Activated naive CD8-positive, alpha-beta T cell treated with anti-CD3 and anti-CD28 coated beads, Interleukin-2, amount 10 ng/mL, durations not matched to agents 7 days and 5 days (primary cell): ENCODE measurements at regions not wholly inside any gene's neighbourhood (a gene's known extent, or its start where the extent isn't known, plus 50 kb on each side); places are given as distances from the start of the nearest gene placed in this dataset.
"Not testable (repeated sequence)": the region's sequence is repeated elsewhere in the genome, so short reads cannot be mapped to it uniquely, and the experiment has no call there.

ENCODE experiments used
- ATAC-seq: fragments of 150-1000 bp; cut with Tn5 transposase; one replicate; pipeline ENCODE4 v1.10.0; 2021; ENCODE audit warnings: low read depth, moderate library complexity
- POLR2A ChIA-PET: fragments of 350-600 bp; sonication (Branson Sonifier 250); formaldehyde crosslinking; loops from one replicate; lab custom pipeline; 2021; ENCODE audit warnings: antibody characterized with exemption; lab: Charles Lee
- DNase-seq: peaks from one replicate; pipeline ENCODE4 v3.0.0; 2021
- H3K27ac Mint-ChIP-seq: one replicate; pipeline ENCODE4 v1.8.0; 2022; ENCODE audit warnings: mild to moderate bottlenecking, mixed read lengths
- H3K27me3 Mint-ChIP-seq: one replicate; pipeline ENCODE4 v1.8.0; 2022; ENCODE audit warnings: mild to moderate bottlenecking, moderate library complexity, mixed read lengths
- H3K36me3 Mint-ChIP-seq: one replicate; pipeline ENCODE4 v1.8.0; 2021; ENCODE audit warnings: mild to moderate bottlenecking, mixed read lengths
- H3K4me1 Mint-ChIP-seq: one replicate; pipeline ENCODE4 v1.8.0; 2021; ENCODE audit warnings: mixed read lengths
- H3K4me3 Mint-ChIP-seq: one replicate; pipeline ENCODE4 v1.8.0; 2022; ENCODE audit warnings: mild to moderate bottlenecking, moderate library complexity, mixed read lengths
- H3K9me3 Mint-ChIP-seq: one replicate; pipeline ENCODE4 v1.8.0; 2021; ENCODE audit warnings: mixed read lengths

DNA sequence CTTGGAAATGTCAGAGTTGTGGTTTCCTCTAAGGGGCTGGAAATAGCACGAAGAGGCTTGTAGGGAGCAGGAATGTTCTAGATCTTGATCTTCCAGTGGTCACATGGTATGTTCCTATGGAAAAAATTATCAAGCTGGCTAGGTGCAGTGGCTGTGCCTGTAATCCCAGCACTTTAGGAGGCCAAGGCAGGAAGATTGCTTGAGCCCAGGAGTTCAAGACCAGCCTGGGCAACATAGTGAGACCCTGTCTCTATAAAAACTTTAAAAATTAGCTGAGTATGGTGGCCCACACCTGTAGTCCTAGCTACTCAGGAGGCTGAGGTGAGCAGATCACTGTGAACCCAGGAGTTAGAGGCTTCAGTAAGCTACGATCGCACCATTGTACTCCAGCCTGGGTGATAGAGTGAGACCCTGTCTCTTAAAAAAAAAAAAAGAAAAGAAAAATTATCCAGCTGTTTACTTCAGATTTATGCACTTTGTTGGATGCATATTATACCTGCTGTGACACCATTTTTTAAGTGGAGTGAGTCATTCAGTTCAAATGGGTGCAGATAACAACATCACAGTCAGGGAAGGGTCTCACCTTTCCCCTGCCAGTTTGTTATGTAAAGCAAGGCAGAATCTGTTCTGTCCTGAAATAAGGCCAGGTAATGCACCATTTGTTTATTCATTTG lies 65.7 kb upstream of the LYRM9 start:
- Mint-ChIP-seq H3K27me3 (peaks cover 9% of the 10 kb centered on the region), H3K4me1 (peaks cover 4% of the 10 kb centered on the region), H3K4me3 (no peak overlapping the region), H3K27ac (no peak overlapping the region), H3K36me3 (no peaks in the 10 kb centered on the region), H3K9me3 (no peaks in the 10 kb centered on the region)
- no peak for ATAC-seq
- DNase-seq = no peak
- POLR2A ChIA-PET = no interaction called here

GRCh38 chr17:27959382-27959709 lies 66.2 kb upstream of the LYRM9 start:
- POLR2A ChIA-PET = no interaction called here
- Mint-ChIP-seq H3K4me1 (peaks cover 4% of the 10 kb centered on the region), H3K4me3 (no peak overlapping the region), H3K27me3 (peaks cover 11% of the 10 kb centered on the region), H3K36me3 (no peaks in the 10 kb centered on the region), H3K9me3 (no peaks in the 10 kb centered on the region), H3K27ac (no peak overlapping the region)
- no peak for DNase-seq
- no peak for ATAC-seq

- Mint-ChIP-seq H3K4me3 (no peak overlapping the region), H3K27ac (no peak overlapping the region), H3K27me3 (peaks cover 11% of the 10 kb centered on the region), H3K36me3 (no peaks in the 10 kb centered on the region), H3K9me3 (no peaks in the 10 kb centered on the region), H3K4me1 (no peaks in the 10 kb centered on the region)
- ATAC-seq (no peak), DNase-seq (no peak)
- POLR2A ChIA-PET = no interaction called here
Observed at GRCh38 chr17:27960183-27960849, 67.2 kb upstream of the LYRM9 start.

DNA sequence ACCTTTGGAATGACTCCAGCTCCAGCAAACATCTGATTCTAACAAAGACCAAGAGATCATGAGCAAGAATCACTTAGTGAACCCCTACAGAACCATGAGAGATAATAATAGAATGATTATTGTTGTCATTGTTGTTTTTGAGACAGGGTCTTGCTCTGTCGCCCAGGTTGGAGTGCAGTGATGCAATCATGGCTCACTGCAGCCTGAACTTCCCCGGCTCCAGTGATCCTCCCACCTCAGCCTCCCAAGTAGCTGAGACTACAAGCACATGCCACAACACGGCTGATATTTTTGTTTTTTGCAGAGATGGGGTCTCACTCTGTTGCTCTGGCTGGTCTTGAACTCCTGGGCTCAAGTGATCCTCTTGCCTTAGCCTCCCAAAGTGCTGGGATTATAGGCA lies 69.4 kb upstream of the LYRM9 start:
- H3K4me1 Mint-ChIP-seq, DNase-seq, POLR2A ChIA-PET, H3K9me3 Mint-ChIP-seq, H3K27ac Mint-ChIP-seq, H3K36me3 Mint-ChIP-seq, H3K27me3 Mint-ChIP-seq, ATAC-seq, H3K4me3 Mint-ChIP-seq: not testable (repeated sequence)

- no peak overlapping the region for H3K4me3 Mint-ChIP-seq
- no peaks in the 10 kb centered on the region for H3K9me3 Mint-ChIP-seq
- H3K27me3 Mint-ChIP-seq = peaks cover 13% of the 10 kb centered on the region
- POLR2A ChIA-PET = no interaction called here
- H3K4me1 Mint-ChIP-seq = no peaks in the 10 kb centered on the region
- ATAC-seq (no peak), DNase-seq (no peak)
- H3K27ac Mint-ChIP-seq = no peak overlapping the region
- no peaks in the 10 kb centered on the region for H3K36me3 Mint-ChIP-seq
Observed at GRCh38 chr17:27965224-27965623, 72.1 kb upstream of the LYRM9 start.

- H3K9me3 Mint-ChIP-seq = no peaks in the 10 kb centered on the region
- no peak overlapping the region for H3K4me3 Mint-ChIP-seq
- no peaks in the 10 kb centered on the region for H3K36me3 Mint-ChIP-seq
- peaks cover 13% of the 10 kb centered on the region for H3K27me3 Mint-ChIP-seq
- DNase-seq (no peak), ATAC-seq (no peak)
- POLR2A ChIA-PET = no interaction called here
- no peak overlapping the region for H3K27ac Mint-ChIP-seq
- no peaks in the 10 kb centered on the region for H3K4me1 Mint-ChIP-seq
Observed at GRCh38 chr17:27968206-27968732, 74.2 kb upstream of the NLK start.

GRCh38 chr17:27970587-27970986 lies 71.9 kb upstream of the NLK start:
- DNase-seq (no peak), ATAC-seq (no peak)
- Mint-ChIP-seq H3K27me3 (peaks cover 10% of the 10 kb centered on the region), H3K9me3 (no peaks in the 10 kb centered on the region), H3K4me1 (no peaks in the 10 kb centered on the region), H3K4me3 (no peak overlapping the region), H3K36me3 (no peaks in the 10 kb centered on the region), H3K27ac (no peak overlapping the region)
- POLR2A ChIA-PET = no interaction called here

DNA sequence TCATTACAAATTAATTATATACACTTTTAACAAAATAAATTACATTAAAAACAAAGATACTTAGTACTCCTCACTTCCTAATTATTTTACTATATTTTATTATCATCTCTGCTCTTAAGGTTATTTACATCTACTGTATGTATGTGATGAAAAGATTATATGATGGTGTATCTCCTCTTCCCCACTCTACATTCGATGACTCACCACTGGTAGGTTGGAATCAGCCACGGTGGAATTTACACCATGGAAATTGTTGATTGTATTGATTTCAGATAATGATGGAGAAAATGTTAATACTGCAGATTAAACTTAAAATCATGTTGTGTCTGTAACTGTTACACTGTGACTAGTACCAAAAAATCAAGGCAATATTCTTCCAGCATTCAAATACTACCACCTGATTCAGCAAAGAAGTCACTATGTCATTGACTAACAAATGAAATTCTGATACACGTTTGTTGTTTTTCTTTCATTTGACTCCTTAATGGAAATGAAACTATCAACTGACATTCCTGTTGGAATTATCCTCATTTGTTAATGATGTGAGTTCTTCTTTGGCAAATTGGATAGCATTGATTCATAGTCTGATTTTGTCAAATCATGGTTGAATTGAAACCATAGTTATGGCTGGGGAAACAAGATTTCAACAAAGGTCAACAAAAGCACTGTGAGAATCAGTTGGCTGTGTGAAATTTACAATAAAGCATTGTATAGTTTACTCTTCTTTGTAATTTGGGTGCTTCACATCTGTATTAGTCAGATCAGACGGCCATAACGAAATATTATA lies 69.0 kb upstream of the NLK start:
- no peaks in the 10 kb centered on the region for H3K4me1 Mint-ChIP-seq
- no peak overlapping the region for H3K27ac Mint-ChIP-seq
- H3K27me3 Mint-ChIP-seq = peaks cover 13% of the 10 kb centered on the region
- H3K4me3 Mint-ChIP-seq = no peak overlapping the region
- ATAC-seq (no peak), DNase-seq (no peak)
- no peaks in the 10 kb centered on the region for H3K9me3 Mint-ChIP-seq
- no peaks in the 10 kb centered on the region for H3K36me3 Mint-ChIP-seq
- POLR2A ChIA-PET = no interaction called here

- H3K9me3 Mint-ChIP-seq = no peaks in the 10 kb centered on the region
- POLR2A ChIA-PET = no interaction called here
- H3K27ac Mint-ChIP-seq = no peak overlapping the region
Observed at GRCh38 chr17:27974045-27974436, 68.4 kb upstream of the NLK start.

DNA sequence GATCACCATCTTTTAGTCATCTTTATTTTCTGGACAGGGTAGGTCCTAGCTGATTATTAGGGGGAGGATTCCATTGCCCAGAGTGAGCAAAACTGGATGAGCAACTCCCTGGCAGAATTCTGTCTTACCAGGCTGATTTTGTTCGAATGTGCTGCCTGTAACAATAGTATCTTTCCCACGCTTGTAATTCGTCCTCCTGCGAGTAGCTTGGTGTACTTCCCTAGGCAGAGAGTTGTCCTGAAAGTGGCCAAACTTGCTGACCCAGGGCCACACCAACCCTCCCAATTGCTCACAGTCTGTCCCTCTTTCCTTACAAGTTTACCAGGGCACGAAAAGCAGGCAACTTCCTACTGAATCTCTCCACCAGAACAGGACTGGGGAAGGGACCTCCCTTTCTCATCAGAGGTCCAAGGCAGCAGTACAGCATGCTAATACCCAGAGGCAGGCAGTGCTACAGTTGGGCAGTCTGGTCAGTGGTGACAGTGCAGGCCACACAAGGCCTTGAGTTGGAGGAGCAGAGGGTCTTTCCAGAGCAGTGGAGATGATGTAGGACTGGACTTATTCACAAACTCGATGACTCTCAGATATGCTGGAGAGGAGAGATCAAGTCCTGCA lies 67.8 kb upstream of the NLK start:
- no peaks in the 10 kb centered on the region for H3K36me3 Mint-ChIP-seq
- ATAC-seq = no peak
- H3K4me1 Mint-ChIP-seq = no peaks in the 10 kb centered on the region
- H3K27ac Mint-ChIP-seq = no peak overlapping the region
- H3K9me3 Mint-ChIP-seq = no peaks in the 10 kb centered on the region
- peaks cover 13% of the 10 kb centered on the region for H3K27me3 Mint-ChIP-seq
- POLR2A ChIA-PET = no interaction called here
- no peak for DNase-seq
- no peak overlapping the region for H3K4me3 Mint-ChIP-seq

More at GRCh38 chr17:27974045-27974436, 68.4 kb upstream of the NLK start:
- Mint-ChIP-seq H3K27me3 (peaks cover 14% of the 10 kb centered on the region), H3K4me3 (no peak overlapping the region), H3K4me1 (no peaks in the 10 kb centered on the region), H3K36me3 (no peaks in the 10 kb centered on the region)
- ATAC-seq = no peak
- no peak for DNase-seq

- peaks cover 11% of the 10 kb centered on the region for H3K27me3 Mint-ChIP-seq
- no peaks in the 10 kb centered on the region for H3K4me1 Mint-ChIP-seq
- H3K9me3 Mint-ChIP-seq = no peaks in the 10 kb centered on the region
- no peak for DNase-seq
- H3K4me3 Mint-ChIP-seq = no peak overlapping the region
- ATAC-seq = no peak
- POLR2A ChIA-PET = no interaction called here
- no peaks in the 10 kb centered on the region for H3K36me3 Mint-ChIP-seq
- H3K27ac Mint-ChIP-seq = no peak overlapping the region
Observed at GRCh38 chr17:27975146-27976011, 67.1 kb upstream of the NLK start.

DNA sequence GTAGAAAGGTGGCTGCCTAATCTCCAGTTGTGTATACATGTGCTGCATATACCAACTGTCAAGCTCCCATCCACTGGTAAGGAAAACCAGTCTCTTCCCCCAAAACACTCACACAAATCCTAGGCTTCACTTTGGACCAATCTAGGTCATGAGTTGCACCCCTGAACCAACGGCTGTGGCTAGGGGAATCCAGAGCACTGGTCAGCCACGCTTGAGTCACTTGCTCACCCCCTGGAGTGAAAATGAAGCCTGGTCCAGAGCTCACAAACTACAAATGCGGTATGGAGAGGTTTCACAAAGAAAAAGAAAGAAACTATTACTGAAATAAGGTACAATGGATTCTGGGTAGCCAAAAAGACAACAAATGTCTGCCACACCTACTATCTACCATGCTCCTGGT lies 66.1 kb upstream of the NLK start:
- no peak overlapping the region for H3K27ac Mint-ChIP-seq
- POLR2A ChIA-PET = no interaction called here
- no peaks in the 10 kb centered on the region for H3K9me3 Mint-ChIP-seq
- H3K4me1 Mint-ChIP-seq = no peaks in the 10 kb centered on the region
- ATAC-seq (no peak), DNase-seq (no peak)
- H3K36me3 Mint-ChIP-seq = no peaks in the 10 kb centered on the region
- no peak overlapping the region for H3K4me3 Mint-ChIP-seq
- H3K27me3 Mint-ChIP-seq = peaks cover 14% of the 10 kb centered on the region
